ENCODE measurements at regions not wholly inside any gene's neighbourhood (a gene's known extent, or its start where the extent isn't known, plus 50 kb on each side); places are given as distances from the start of the nearest gene placed in this dataset.
A peak's percentile ranks its signal among the peaks of the same experiment; 100 is the strongest.

DNA sequence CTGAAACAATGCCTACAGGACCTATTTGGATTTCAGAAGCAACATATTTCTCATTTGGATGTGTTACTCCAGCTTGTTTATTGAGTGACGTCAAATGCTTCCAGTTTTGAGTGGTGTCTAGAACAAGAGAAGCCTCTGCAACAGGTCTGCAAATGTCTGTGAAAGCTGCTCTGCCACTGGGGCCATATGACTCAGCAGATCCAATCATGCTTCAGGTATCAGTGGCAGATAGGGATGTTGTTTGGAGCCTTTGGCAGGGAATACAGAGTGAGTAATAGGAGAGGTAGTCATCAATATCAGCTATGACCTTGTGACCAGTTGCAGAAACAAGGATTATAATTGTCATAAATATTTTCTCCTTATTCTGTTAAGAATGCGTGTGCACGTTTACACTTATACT, 141.1 kb upstream of the ZXDA start:
- no peaks in the 10 kb centered on the region for H3K4me1 ChIP-seq
- no peaks in the 10 kb centered on the region for H3K36me3 ChIP-seq
- no peaks in the 10 kb centered on the region for H3K27me3 ChIP-seq
- intact Hi-C loops (cut with DNase I; ENCODE audit: low total_unique reads): no loop called here
- no peak overlapping the region for H3K4me3 ChIP-seq
- no peaks in the 10 kb centered on the region for H3K9me3 ChIP-seq
- DNase-seq: no peak
- H3K27ac ChIP-seq: no peak overlapping the region
- TF ChIP-seq, protein P1, sequence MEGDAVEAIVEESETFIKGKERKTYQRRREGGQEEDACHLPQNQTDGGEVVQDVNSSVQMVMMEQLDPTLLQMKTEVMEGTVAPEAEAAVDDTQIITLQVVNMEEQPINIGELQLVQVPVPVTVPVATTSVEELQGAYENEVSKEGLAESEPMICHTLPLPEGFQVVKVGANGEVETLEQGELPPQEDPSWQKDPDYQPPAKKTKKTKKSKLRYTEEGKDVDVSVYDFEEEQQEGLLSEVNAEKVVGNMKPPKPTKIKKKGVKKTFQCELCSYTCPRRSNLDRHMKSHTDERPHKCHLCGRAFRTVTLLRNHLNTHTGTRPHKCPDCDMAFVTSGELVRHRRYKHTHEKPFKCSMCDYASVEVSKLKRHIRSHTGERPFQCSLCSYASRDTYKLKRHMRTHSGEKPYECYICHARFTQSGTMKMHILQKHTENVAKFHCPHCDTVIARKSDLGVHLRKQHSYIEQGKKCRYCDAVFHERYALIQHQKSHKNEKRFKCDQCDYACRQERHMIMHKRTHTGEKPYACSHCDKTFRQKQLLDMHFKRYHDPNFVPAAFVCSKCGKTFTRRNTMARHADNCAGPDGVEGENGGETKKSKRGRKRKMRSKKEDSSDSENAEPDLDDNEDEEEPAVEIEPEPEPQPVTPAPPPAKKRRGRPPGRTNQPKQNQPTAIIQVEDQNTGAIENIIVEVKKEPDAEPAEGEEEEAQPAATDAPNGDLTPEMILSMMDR (IDR thresholded peaks at IDR 0.05): no peak
- TF ChIP-seq POLR2A (IDR thresholded peaks at IDR 0.05): no peak

DNA sequence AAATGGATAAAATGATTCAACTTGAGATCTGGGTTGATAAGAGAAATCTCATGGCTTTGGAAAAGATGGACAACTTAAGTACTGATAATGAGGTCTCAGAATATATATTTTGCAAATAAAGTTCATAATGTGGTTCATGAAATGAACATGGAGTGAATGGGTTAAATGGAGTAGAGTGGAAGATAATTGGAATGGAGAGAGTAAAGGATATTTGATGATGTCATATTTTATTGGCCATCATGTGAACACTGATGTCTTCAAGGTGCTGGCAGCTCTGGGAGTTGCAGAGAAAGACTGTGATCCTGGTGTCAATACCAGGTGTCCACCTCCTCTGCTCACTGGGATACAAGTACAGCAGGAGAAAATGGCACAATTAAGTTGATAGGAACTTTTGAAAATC, 133.9 kb upstream of the ZXDA start:
- Histone ChIP-seq H3K36me3 (no peaks in the 10 kb centered on the region), H3K9me3 (no peaks in the 10 kb centered on the region), H3K27me3 (no peaks in the 10 kb centered on the region), H3K27ac (no peak overlapping the region), H3K4me1 (no peaks in the 10 kb centered on the region), H3K4me3 (no peak overlapping the region)
- DNase-seq: no peak
- TF ChIP-seq, protein P1 (IDR thresholded peaks at IDR 0.05): no peak
- no peak for TF ChIP-seq POLR2A (IDR thresholded peaks at IDR 0.05)
- intact Hi-C loops (cut with DNase I; ENCODE audit: low total_unique reads): no loop called here

DNA sequence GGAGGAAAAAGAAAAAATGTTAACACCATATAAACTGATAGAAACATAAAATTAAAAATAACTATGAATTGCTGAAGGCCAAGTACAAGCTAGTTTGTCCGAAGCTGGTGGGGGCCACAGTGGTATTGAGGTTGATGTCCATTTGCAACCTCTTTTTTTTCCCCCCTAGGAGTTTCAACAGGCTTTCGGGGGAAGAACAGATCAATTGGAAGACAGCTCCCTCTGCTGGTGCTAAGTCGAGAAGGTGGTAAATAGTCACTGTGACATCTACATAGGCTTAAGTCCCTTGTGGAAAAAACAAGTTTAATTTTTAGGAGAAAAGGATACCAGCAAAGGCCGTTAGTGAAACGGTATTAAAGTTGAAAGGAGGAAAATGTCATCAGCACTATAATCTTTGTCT, 115.7 kb upstream of the ZXDA start:
- DNase-seq: no peak
- no peak for TF ChIP-seq POLR2A (IDR thresholded peaks at IDR 0.05)
- TF ChIP-seq, protein P1 (IDR thresholded peaks at IDR 0.05): peak; percentile 16 to 33 (median 29)

DNA sequence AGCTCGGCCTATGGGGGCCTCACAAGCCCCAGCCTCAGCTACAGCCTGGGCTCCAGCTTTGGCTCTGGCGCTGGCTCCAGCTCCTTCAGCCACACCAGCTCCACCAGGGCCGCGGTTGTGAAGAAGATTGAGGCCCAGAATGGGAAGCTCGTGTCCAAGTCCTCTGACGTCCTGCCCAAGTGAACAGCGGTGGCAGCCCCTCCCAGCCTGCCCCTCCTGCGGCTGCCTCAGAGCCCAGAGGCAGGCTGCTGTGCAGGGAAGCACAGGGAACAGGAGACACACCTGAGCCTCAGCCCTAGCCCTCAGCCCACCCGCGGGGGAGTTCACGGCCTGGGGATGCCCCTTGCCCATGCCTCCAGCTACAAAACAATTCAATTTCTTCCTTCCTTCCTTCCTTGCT, 75.7 kb upstream of the ZXDA start:
- H3K4me1 ChIP-seq: no peaks in the 10 kb centered on the region
- no peaks in the 10 kb centered on the region for H3K36me3 ChIP-seq
- no peak overlapping the region for H3K4me3 ChIP-seq
- intact Hi-C loops (cut with DNase I; ENCODE audit: low total_unique reads): no loop called here
- DNase-seq: no peak
- no peaks in the 10 kb centered on the region for H3K9me3 ChIP-seq
- no peak overlapping the region for H3K27ac ChIP-seq
- TF ChIP-seq, protein P1 (IDR thresholded peaks at IDR 0.05): no peak
- no peak for TF ChIP-seq POLR2A (IDR thresholded peaks at IDR 0.05)
- no peaks in the 10 kb centered on the region for H3K27me3 ChIP-seq

More for the DNA sequence above, 115.7 kb upstream of the ZXDA start:
- no peaks in the 10 kb centered on the region for H3K4me1 ChIP-seq
- H3K27me3 ChIP-seq: no peaks in the 10 kb centered on the region
- no peak overlapping the region for H3K27ac ChIP-seq
- no peaks in the 10 kb centered on the region for H3K9me3 ChIP-seq
- no peak overlapping the region for H3K4me3 ChIP-seq
- H3K36me3 ChIP-seq: no peaks in the 10 kb centered on the region
- intact Hi-C loops (cut with DNase I; ENCODE audit: low total_unique reads): no loop called here

DNA sequence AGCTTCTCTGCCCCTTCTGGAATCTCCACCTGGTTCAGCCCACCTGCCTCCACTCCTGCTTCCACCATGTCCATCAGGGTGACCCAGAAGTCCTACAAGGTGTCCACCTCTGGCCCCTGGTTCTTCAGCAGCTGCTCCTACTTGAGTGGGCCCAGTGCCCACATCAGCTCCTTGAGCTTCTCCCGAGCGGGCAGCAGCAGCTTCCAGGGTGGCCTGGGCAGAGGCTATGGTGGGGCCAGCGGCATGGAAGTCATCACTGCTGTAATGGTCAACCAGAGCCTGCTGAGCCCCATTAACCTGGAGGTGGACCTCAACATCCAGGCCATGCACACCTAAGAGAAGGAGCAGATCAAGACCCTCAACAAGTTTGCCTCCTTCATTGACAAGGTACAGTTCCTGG, 74.4 kb upstream of the ZXDA start:
- intact Hi-C loops (cut with DNase I; ENCODE audit: low total_unique reads): no loop called here
- TF ChIP-seq, protein P1 (IDR thresholded peaks at IDR 0.05): no peak
- no peak for TF ChIP-seq POLR2A (IDR thresholded peaks at IDR 0.05)
- Histone ChIP-seq H3K36me3 (no peaks in the 10 kb centered on the region), H3K27me3 (no peaks in the 10 kb centered on the region), H3K9me3 (no peaks in the 10 kb centered on the region), H3K4me3 (no peak overlapping the region), H3K4me1 (no peaks in the 10 kb centered on the region), H3K27ac (no peak overlapping the region)
- DNase-seq: no peak
